ENCODE measurements at regions not wholly inside any gene's neighbourhood (a gene's known extent, or its start where the extent isn't known, plus 50 kb on each side); places are given as distances from the start of the nearest gene placed in this dataset.
"Not testable (repeated sequence)": the region's sequence is repeated elsewhere in the genome, so short reads cannot be mapped to it uniquely, and the experiment has no call there.

- no peak overlapping the region for H3K4me3 ChIP-seq
- DNase-seq (ENCODE audit: low spot score), result no peak
- H3K9me3 ChIP-seq, result no peaks in the 10 kb centered on the region
- H3K36me3 ChIP-seq, result no peaks in the 10 kb centered on the region
- TF ChIP-seq, protein P1, sequence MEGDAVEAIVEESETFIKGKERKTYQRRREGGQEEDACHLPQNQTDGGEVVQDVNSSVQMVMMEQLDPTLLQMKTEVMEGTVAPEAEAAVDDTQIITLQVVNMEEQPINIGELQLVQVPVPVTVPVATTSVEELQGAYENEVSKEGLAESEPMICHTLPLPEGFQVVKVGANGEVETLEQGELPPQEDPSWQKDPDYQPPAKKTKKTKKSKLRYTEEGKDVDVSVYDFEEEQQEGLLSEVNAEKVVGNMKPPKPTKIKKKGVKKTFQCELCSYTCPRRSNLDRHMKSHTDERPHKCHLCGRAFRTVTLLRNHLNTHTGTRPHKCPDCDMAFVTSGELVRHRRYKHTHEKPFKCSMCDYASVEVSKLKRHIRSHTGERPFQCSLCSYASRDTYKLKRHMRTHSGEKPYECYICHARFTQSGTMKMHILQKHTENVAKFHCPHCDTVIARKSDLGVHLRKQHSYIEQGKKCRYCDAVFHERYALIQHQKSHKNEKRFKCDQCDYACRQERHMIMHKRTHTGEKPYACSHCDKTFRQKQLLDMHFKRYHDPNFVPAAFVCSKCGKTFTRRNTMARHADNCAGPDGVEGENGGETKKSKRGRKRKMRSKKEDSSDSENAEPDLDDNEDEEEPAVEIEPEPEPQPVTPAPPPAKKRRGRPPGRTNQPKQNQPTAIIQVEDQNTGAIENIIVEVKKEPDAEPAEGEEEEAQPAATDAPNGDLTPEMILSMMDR (IDR thresholded peaks at IDR 0.05), result no peak
- no peaks in the 10 kb centered on the region for H3K4me1 ChIP-seq
- no peak overlapping the region for H3K27ac ChIP-seq
- no peaks in the 10 kb centered on the region for H3K27me3 ChIP-seq
Measured at GRCh38 chr4:45475548-45475947, 648.3 kb downstream of the GABRG1 start.

DNA sequence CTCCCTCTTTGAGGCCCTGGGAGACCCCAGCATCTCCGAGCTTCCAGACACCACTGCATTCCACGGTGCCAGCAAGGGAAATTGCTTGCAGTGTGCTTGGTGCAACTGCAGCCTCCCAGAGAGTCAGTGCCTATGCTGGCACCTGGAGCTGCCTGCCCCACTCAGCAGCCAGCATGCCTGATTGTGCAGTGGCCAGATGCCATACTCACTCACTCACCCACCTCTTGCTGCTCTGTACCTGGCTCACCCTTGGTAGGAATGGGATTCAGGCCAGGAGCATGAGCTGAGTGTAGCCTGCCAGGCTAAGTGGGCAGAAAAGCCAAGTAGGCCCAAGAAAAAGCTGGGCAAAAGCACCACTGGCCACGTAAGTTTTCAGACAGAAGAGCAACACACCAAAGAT lies 651.4 kb downstream of the GABRG1 start:
- Histone ChIP-seq H3K4me1 (no peaks in the 10 kb centered on the region), H3K9me3 (no peaks in the 10 kb centered on the region), H3K27ac (no peak overlapping the region), H3K27me3 (no peaks in the 10 kb centered on the region), H3K36me3 (no peaks in the 10 kb centered on the region), H3K4me3 (no peak overlapping the region)
- no peak for DNase-seq (ENCODE audit: low spot score)
- TF ChIP-seq, protein P1 (IDR thresholded peaks at IDR 0.05), result no peak

GRCh38 chr4:45471335-45471734 lies 652.5 kb downstream of the GABRG1 start:
- Histone ChIP-seq H3K4me1 (no peaks in the 10 kb centered on the region), H3K27ac (no peak overlapping the region), H3K9me3 (no peaks in the 10 kb centered on the region), H3K36me3 (no peaks in the 10 kb centered on the region), H3K27me3 (no peaks in the 10 kb centered on the region), H3K4me3 (no peak overlapping the region)
- TF ChIP-seq, protein P1 (IDR thresholded peaks at IDR 0.05), result no peak
- DNase-seq (ENCODE audit: low spot score), result no peak

DNA sequence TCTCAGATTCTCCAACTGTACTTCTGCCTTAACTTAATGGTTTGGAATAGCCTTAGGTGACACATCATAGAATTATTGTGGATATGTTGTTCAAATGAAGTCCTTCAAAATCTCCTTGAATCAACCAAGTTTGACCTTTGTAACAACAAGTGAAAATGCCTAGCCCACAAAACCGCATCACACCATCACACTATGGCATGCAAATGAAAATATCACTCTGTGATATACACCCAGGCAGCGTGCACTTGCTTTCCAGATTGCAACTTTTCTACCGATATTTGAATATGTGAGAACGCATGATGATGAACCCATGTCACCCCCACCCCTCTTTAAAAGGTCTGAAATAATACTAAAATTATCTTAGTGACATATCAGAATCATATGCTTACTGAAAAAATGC lies 656.7 kb downstream of the GABRG1 start:
- H3K4me3 ChIP-seq, result no peak overlapping the region
- H3K4me1 ChIP-seq, result no peaks in the 10 kb centered on the region
- H3K27me3 ChIP-seq, result no peaks in the 10 kb centered on the region
- H3K9me3 ChIP-seq, result no peaks in the 10 kb centered on the region
- no peak for DNase-seq (ENCODE audit: low spot score)
- H3K27ac ChIP-seq, result no peak overlapping the region
- no peaks in the 10 kb centered on the region for H3K36me3 ChIP-seq
- TF ChIP-seq, protein P1 (IDR thresholded peaks at IDR 0.05), result no peak

DNA sequence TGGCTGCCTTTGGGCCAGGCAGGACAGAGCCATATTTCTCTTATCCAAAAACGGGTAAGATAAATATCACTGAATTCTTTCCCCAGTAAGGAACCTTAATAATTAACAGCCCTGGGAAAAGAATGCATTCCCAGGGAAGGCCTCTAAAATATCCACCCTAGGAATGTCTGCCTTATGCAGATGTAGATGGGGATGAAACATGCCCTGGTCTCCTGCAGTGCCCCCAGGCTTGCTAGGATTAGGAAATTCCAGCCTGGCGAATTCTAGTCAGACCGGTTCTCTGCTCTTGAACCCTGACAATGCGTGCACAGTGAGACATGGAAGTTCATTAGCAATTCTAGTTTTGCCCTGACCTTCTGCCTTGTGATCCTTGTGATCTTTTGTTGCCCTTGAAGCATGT lies 663.7 kb downstream of the GABRG1 start:
- not testable (repeated sequence) for H3K36me3 ChIP-seq; H3K27ac ChIP-seq; H3K4me3 ChIP-seq; H3K4me1 ChIP-seq; DNase-seq (ENCODE audit: low spot score); H3K27me3 ChIP-seq
- H3K9me3 ChIP-seq, result peaks cover 0 to 14% of the 10 kb centered on the region in 2 donors

GRCh38 chr4:45455217-45455616 lies 668.6 kb downstream of the GABRG1 start:
- Histone ChIP-seq H3K27me3 (no peaks in the 10 kb centered on the region), H3K9me3 (peaks cover 0 to 1% of the 10 kb centered on the region in 2 donors), H3K36me3 (no peaks in the 10 kb centered on the region), H3K4me1 (no peaks in the 10 kb centered on the region), H3K27ac (no peak overlapping the region), H3K4me3 (no peak overlapping the region)
- DNase-seq (ENCODE audit: low spot score), result no peak
- TF ChIP-seq, protein P1 (IDR thresholded peaks at IDR 0.05), result no peak
